ENCODE measurements at regions not wholly inside any gene's neighbourhood (a gene's known extent, or its start where the extent isn't known, plus 50 kb on each side); places are given as distances from the start of the nearest gene placed in this dataset.
"Not testable (repeated sequence)": the region's sequence is repeated elsewhere in the genome, so short reads cannot be mapped to it uniquely, and the experiment has no call there.

DNA sequence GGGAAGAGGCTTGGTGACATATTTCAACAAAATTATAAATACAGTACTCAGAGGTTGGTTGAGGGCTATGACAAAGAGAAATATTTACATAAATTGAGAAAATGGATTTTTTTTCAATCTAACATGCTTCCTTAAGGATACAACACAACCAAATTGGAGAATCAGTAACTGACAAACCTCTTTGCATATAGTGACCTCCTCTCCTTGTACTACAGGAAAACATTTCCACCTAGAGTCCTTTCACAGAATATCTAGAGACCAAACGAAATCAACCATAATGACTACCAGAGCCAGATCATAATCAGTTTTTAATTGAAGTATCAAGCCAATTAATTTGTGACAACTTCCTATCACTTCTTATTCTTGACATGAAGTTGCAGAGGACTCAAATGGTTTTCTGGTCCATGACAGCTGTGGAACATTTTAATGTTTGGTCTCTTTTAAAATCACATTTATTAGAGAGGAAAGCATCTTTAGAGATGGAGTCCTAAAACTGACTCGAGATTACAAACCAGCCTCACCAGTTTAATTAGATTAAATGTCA, 1636.5 kb upstream of the C9orf72 start:
- DNase-seq, result no peak

DNA sequence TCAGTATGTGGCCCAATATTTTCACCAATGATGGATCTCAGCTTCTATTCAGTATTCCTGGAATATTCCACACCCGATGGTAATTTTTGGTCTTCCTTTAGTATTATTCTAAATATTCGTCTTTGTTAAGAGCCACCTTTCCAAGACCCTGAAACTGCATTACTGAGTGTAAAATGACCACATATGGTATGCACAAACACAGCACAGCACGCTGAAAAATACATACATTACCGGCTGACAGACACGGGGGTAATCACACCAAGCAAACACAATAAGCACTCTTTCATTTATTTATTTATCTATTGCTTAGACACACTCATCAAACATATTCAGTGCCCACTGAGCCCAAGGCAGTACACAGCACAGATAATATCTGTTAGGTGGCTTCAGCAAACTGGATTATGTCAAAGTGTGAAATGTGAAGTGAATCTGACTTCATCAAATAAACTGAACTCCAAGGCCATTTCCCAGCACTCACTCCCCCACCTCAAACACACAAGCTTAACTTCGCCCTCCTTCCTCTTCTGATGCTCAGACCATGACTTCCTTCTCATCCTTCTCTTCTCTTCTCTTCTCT, 1637.8 kb upstream of the C9orf72 start:
- DNase-seq, result no peak

GRCh38 chr9:29211580-29212396, 1638.5 kb upstream of the C9orf72 start:
- no peak for DNase-seq

- no peak for DNase-seq
Measured at GRCh38 chr9:29212397-29213387, 1639.4 kb upstream of the C9orf72 start.

GRCh38 chr9:29213417-29214153, 1640.3 kb upstream of the C9orf72 start, which contains the start of gene LINGO2:
TSS of gene LINGO2 (minus strand) at chr9:29213601.
- DNase-seq, result no peak

DNA sequence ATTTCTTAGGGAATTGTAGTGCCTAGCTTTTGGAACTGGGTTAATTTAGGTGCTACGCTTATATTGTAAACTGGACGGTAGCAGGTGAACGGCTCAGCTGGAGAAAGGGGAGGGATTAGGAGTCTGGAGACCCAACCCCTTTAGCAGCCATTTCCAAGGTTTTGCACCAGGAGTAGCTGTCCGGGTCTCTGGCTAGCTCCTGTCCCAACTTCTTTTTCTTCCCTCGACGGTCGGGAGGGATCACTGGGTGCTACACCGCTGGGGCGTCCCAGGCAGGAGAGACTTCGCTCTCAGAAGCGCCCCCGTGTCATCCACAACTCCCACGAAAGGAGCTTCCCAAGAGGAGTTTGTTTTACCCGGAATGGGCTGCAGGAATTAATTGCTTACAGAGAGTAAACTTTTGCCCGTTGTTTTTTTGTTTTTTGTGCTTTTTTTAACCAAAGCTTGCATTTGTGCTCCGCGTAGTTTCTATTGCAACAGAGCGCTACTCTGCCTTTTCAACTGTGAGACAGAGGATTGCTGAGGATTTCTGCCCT, 1640.9 kb upstream of the C9orf72 start:
- DNase-seq, result no peak

DNA sequence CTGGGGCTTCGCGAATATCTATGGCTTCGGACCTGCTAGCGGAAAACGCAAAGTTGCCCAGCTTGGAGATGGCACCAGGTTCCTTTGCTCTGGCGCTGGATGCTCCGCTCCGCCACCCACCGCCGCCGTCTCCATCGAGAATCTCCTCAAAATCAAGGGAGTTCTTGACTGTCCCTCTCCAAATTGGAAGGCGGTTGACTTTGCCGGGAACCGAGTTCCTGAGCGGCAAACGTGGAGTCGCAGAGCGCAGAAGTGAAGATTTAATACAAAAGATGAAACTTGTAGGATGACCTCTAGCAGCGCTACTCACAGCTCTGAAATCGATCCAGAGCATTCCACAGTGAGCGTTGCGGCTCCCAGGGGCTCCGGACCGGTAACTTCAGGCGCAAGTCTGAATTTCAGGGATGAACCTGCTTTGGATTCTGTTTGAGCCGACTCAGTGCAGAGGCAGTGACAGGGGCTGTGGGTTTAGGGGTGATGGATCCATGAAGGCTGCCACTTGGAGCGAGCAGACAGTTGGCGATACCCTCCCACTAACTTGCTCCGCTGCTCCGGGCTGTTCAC, 1641.5 kb upstream of the C9orf72 start:
- no peak for DNase-seq

DNA sequence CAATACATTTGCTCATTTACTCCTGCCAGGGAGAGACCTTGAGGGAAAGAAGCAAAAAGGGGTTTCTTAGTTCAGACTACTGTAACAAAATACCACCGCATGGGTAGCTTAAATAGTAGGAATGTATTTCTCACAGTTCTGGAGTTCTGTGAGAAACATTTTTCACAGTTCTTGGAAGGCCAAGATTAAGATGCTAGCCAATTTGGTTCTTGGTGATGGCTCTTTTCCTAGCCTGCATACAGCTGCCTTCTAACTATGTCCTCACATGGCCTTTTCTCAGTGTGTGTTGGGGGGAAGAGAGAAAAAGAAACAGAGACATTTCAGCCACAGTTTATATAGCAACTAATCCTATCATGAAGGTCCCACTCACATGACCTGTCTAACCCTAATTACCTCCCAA, 1644.7 kb upstream of the C9orf72 start:
- no peak for DNase-seq

GRCh38 chr9:29220596-29221251, 1647.4 kb upstream of the C9orf72 start:
- no peak for DNase-seq

DNA sequence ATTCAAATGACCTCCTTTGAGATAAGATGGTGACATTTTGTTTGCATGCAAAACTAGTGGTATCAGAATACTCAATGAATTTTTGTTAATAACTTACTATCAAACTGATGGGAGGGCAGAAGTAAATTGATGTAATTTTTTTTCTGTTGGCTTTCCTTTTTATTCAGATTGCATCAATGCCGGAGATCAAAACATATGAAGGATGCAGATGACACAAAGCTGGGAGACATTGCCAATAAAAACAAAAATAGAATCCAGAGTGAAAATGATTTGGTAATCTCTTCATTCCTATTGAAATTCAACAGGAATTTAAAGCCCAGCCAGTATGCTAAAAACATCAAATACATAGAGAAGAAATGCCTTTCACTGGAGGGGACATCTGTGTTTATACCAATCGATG, 1655.3 kb upstream of the C9orf72 start:
- DNase-seq, result no peak

- no peak for DNase-seq
Measured at GRCh38 chr9:29230931-29231330, 1657.7 kb upstream of the C9orf72 start.

- DNase-seq, result no peak
Measured at GRCh38 chr9:29233193-29233592, 1659.9 kb upstream of the C9orf72 start.

DNA sequence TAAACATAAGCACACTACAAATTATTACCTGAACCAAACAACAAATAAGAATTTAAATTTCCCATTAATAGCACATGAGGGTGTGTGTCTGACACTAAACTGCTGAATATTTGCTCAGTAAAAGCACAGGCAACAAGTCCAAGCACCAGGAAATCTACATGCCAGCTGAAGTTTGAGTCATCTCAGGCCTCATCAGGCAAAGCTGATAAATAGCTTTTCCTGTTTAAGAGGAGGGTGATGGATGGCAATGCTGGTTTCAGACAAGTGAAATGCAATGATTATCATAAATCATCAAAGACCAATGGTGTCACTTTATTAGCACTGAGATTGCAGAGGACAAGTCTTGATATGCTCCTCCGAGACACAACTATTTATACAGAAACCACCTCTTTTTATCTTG, 1668.0 kb upstream of the C9orf72 start:
- DNase-seq, result no peak

DNA sequence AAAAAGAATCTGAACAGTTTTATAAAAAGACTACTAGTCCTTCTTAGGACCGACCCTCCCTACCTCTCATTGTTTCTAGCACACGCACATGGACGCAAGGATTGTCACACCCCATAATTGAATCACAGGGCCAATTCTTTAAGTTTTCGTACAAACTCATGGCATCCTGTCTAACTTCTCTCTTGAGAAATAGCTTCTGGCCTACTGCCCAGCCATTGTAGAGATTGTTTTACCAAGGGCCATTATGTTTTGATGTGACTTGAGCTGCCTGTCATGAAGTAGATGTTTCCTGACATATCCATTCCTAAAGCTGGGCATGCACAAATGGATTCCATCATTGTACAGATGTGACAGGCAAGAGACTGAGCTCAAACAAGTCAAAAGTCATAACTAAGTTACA, 1672.1 kb upstream of the C9orf72 start:
- DNase-seq, result no peak

GRCh38 chr9:29270400-29270799, 1697.1 kb upstream of the C9orf72 start:
- not testable (repeated sequence) for DNase-seq

DNA sequence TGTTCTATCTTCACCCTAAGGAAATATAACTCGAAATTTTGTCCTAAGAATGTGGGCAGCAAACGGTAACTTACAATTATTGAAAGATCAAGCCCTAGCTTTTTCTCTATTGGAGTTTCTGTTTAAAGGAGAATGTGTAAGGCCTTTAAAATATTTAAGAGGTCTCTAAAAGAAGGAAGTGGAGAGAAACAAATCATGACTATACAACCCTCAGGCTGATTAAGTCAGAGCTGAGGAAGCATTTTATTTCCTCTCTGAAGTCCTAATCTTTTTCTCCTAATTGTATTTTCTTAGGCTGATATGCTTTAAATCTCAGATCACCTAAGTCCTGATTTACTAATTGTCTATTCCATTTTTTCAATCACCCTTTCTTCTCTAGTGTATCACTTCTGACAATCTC, 1708.8 kb upstream of the C9orf72 start:
- DNase-seq, result no peak

DNA sequence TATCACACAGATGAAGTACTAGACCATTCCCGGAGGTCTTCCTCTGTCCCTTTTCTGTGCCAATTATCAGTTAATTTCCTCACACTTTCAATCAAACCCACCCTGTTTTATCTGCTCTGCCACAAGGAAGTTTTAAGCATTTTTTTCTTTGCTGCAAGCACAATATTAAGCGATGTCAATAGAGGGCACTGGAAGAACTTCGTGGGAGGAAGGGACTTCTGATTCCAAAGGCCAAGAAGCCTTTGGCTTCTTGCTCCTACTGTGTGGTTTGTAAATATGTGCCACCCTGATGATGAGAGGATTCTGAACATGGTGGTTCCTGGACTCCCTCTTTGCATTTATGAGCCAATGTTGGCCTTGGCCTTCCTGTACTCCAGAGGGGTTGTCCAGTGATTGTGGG, 1712.5 kb upstream of the C9orf72 start:
- DNase-seq, result no peak

- DNase-seq, result no peak
Measured at GRCh38 chr9:29289365-29289764, 1716.1 kb upstream of the C9orf72 start.

- no peak for DNase-seq
Measured at GRCh38 chr9:29290516-29290915, 1717.2 kb upstream of the C9orf72 start.

GRCh38 chr9:29297592-29297991, 1724.3 kb upstream of the C9orf72 start:
- no peak for DNase-seq

DNA sequence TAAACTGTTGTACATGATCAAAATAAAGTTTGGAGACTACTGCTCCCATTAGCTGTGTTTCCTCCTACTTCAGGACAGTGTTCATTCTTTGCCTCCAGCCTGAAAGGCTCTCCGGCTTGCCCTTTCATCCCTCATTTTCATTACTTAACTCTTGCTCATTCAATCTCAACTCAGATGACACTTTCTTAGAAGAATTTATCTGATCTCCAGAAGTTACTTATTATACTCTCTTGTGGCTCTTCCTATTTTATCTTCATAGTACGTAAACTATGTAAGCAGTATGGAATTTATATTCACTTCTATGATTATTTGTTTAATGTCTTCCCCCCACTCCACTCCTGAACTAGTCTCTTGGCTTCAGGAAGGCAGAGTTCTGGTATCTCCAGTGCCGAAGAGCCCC, 1737.9 kb upstream of the C9orf72 start:
- no peak for DNase-seq

Data from NCI-H2107 (cell line).